OCI-LY1 (cell line): ENCODE measurements at regions not wholly inside any gene's neighbourhood (a gene's known extent, or its start where the extent isn't known, plus 50 kb on each side); places are given as distances from the start of the nearest gene placed in this dataset.

Experiments
- H2AFZ ChIP-seq: fragments of 200-600 bp; sonication (generic), shearing (Covaris generic); 2 replicates; pipeline ENCODE4 v1.6.0; 2014; ENCODE audit warnings: antibody characterized with exemption, mild to moderate bottlenecking, low read length
- H3F3A ChIP-seq: fragments of 200-600 bp; sonication (generic), shearing (Covaris generic); 2 replicates; pipeline ENCODE4 v1.6.0; 2014; ENCODE audit warnings: mild to moderate bottlenecking, antibody characterized with exemption, low read length, moderate library complexity; ENCODE audit not compliant: insufficient read depth
- H3K27ac ChIP-seq: fragments of 200-600 bp; sonication (generic); 2 replicates; pipeline ENCODE4 v1.5.1; 2014; ENCODE audit warnings: low read length, mixed run types, mild to moderate bottlenecking, low read depth; ENCODE audit not compliant: poor library complexity, severe bottlenecking
- H3K27me3 ChIP-seq: fragments of 200-600 bp; sonication (generic); 2 replicates; pipeline ENCODE4 v1.6.0; 2014; ENCODE audit warnings: antibody characterized with exemption, mild to moderate bottlenecking, low read length, moderate library complexity; ENCODE audit not compliant: insufficient read depth
- H3K36me3 ChIP-seq: fragments of 200-600 bp; sonication (generic); 2 replicates; pipeline ENCODE4 v1.6.1; 2014; ENCODE audit warnings: mild to moderate bottlenecking, antibody characterized with exemption, low read length, moderate library complexity, mixed read lengths; ENCODE audit not compliant: insufficient read depth
- H3K4me1 ChIP-seq: fragments of 200-600 bp; sonication (generic); 2 replicates; pipeline ENCODE4 v1.5.1; 2014; ENCODE audit warnings: mild to moderate bottlenecking, low read length, moderate library complexity; ENCODE audit not compliant: insufficient read depth, severe bottlenecking
- H3K4me2 ChIP-seq: fragments of 200-600 bp; sonication (generic), shearing (Covaris generic); 2 replicates; pipeline ENCODE4 v1.6.1; 2014; ENCODE audit warnings: low read length
- H3K4me3 ChIP-seq: fragments of 200-600 bp; sonication (generic); 2 replicates; pipeline ENCODE4 v1.5.1; 2014; ENCODE audit warnings: low read length, low read depth, mild to moderate bottlenecking, mixed read lengths; ENCODE audit not compliant: poor library complexity, severe bottlenecking
- H3K79me2 ChIP-seq: fragments of 200-600 bp; shearing (Covaris generic); 2 replicates; pipeline ENCODE4 v1.6.1; 2016; ENCODE audit warnings: mixed run types, low read length, mixed read lengths; ENCODE audit not compliant: insufficient read depth
- H3K9ac ChIP-seq: fragments of 200-600 bp; sonication (generic), shearing (Covaris generic); 2 replicates; pipeline ENCODE4 v1.6.1; 2014; ENCODE audit warnings: mild to moderate bottlenecking, low read length, mixed read lengths
- H3K9me2 ChIP-seq: fragments of 200-600 bp; sonication (generic), shearing (Covaris generic); 2 replicates; pipeline ENCODE4 v1.6.1; 2014; ENCODE audit warnings: low read depth, mild to moderate bottlenecking, low read length, mixed read lengths
- H3K9me3 ChIP-seq: fragments of 200-600 bp; shearing (Covaris generic); 2 replicates; pipeline ENCODE4 v1.6.1; 2014; ENCODE audit warnings: low read length, mixed read lengths
- H4K20me1 ChIP-seq: fragments of 200-600 bp; sonication (generic), shearing (Covaris generic); 2 replicates; pipeline ENCODE4 v1.6.0; 2016; ENCODE audit warnings: mild to moderate bottlenecking, low read length; ENCODE audit not compliant: insufficient read depth
- CTCF ChIP-seq: fragments of 200-600 bp; sonication (generic), shearing (Covaris generic); IDR thresholded peaks from 2 replicates; pipeline ENCODE4 v1.5.1; 2017; ENCODE audit warnings: mild to moderate bottlenecking, antibody characterized with exemption, low read length, moderate library complexity, mixed read lengths
- EZH2 ChIP-seq: fragments of 200-600 bp; sonication (generic), shearing (Covaris generic); IDR thresholded peaks from 2 replicates; pipeline ENCODE4 v1.8.0; 2017; ENCODE audit warnings: borderline replicate concordance, mixed run types, mild to moderate bottlenecking, antibody characterized with exemption, low read length, moderate library complexity, mixed read lengths

- H3K79me2 ChIP-seq: no peaks in the 10 kb centered on the region
- H3K9ac ChIP-seq: no peak overlapping the region
- H4K20me1 ChIP-seq: no peaks in the 10 kb centered on the region
- no peaks in the 10 kb centered on the region for H3K36me3 ChIP-seq
- no peak overlapping the region for H2AFZ ChIP-seq
- no peaks in the 10 kb centered on the region for H3K9me2 ChIP-seq
- H3K27ac ChIP-seq: no peak overlapping the region
- H3K9me3 ChIP-seq: no peaks in the 10 kb centered on the region
- H3F3A ChIP-seq: no peaks in the 10 kb centered on the region
- H3K4me1 ChIP-seq: no peaks in the 10 kb centered on the region
- H3K4me3 ChIP-seq: no peak overlapping the region
- no peak overlapping the region for H3K4me2 ChIP-seq
- no peaks in the 10 kb centered on the region for H3K27me3 ChIP-seq
- TF ChIP-seq CTCF: no peak
- TF ChIP-seq EZH2: no peak
Measured at GRCh38 chr4:60847614-60848013, 352.5 kb upstream of the ADGRL3 start.

DNA sequence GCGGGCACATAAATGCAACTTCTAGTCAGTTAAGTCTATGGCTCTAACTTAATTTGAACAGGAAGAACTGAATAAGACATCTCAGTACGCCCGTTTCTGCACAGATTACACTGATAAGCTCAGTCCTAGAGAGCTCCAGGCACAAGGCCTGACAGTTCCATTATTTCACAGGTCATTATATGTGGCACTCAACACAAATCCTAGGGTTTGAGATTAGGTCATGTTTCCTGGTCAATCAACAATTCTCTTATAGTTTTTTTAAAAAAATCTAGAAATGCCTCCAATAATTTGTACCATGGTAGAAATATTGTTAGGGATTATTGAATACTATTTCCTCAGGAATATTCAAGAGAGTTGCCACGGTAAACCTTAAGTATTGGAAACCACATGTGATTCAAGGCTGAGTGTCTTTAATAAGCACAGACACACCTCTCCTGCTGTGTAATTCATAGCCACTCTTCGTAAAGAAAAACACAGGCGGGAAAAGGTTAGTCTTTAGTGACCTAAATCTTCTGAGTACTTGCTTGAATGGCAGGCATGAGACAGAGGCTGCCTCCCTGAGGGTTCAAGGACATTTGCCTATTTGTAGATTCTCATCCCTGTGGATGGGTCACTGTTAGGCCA lies 342.9 kb upstream of the ADGRL3 start:
- no peak overlapping the region for H3K27ac ChIP-seq
- no peak for TF ChIP-seq EZH2
- no peak for TF ChIP-seq CTCF
- H3F3A ChIP-seq: no peaks in the 10 kb centered on the region
- no peaks in the 10 kb centered on the region for H3K79me2 ChIP-seq
- H3K27me3 ChIP-seq: no peaks in the 10 kb centered on the region
- H3K4me2 ChIP-seq: no peak overlapping the region
- H3K9me3 ChIP-seq: no peaks in the 10 kb centered on the region
- H4K20me1 ChIP-seq: no peaks in the 10 kb centered on the region
- H3K4me1 ChIP-seq: no peaks in the 10 kb centered on the region
- no peaks in the 10 kb centered on the region for H3K36me3 ChIP-seq
- H3K9ac ChIP-seq: no peak overlapping the region
- no peaks in the 10 kb centered on the region for H3K9me2 ChIP-seq
- no peak overlapping the region for H2AFZ ChIP-seq
- no peak overlapping the region for H3K4me3 ChIP-seq

GRCh38 chr4:60863442-60863841 lies 336.7 kb upstream of the ADGRL3 start:
- H4K20me1 ChIP-seq: no peaks in the 10 kb centered on the region
- TF ChIP-seq EZH2: no peak
- H3K27me3 ChIP-seq: no peaks in the 10 kb centered on the region
- no peaks in the 10 kb centered on the region for H3K9me3 ChIP-seq
- no peak overlapping the region for H2AFZ ChIP-seq
- H3F3A ChIP-seq: no peaks in the 10 kb centered on the region
- H3K4me1 ChIP-seq: no peaks in the 10 kb centered on the region
- no peaks in the 10 kb centered on the region for H3K36me3 ChIP-seq
- no peak overlapping the region for H3K9ac ChIP-seq
- no peak overlapping the region for H3K4me3 ChIP-seq
- H3K9me2 ChIP-seq: no peaks in the 10 kb centered on the region
- no peak overlapping the region for H3K27ac ChIP-seq
- H3K4me2 ChIP-seq: no peak overlapping the region
- H3K79me2 ChIP-seq: no peaks in the 10 kb centered on the region

GRCh38 chr4:60865273-60865672 lies 334.9 kb upstream of the ADGRL3 start:
- Histone ChIP-seq H3K27ac (no peak overlapping the region), H4K20me1 (no peaks in the 10 kb centered on the region), H3K36me3 (no peaks in the 10 kb centered on the region), H3K4me2 (no peak overlapping the region), H2AFZ (no peak overlapping the region), H3K9ac (no peak overlapping the region), H3K9me3 (no peaks in the 10 kb centered on the region), H3K4me3 (no peak overlapping the region), H3K4me1 (no peaks in the 10 kb centered on the region), H3K27me3 (no peaks in the 10 kb centered on the region), H3F3A (no peaks in the 10 kb centered on the region), H3K9me2 (no peaks in the 10 kb centered on the region), H3K79me2 (no peaks in the 10 kb centered on the region)
- TF ChIP-seq CTCF (no peak), EZH2 (no peak)
